ENCODE measurements at regions not wholly inside any gene's neighbourhood (a gene's known extent, or its start where the extent isn't known, plus 50 kb on each side); places are given as distances from the start of the nearest gene placed in this dataset.

DNA sequence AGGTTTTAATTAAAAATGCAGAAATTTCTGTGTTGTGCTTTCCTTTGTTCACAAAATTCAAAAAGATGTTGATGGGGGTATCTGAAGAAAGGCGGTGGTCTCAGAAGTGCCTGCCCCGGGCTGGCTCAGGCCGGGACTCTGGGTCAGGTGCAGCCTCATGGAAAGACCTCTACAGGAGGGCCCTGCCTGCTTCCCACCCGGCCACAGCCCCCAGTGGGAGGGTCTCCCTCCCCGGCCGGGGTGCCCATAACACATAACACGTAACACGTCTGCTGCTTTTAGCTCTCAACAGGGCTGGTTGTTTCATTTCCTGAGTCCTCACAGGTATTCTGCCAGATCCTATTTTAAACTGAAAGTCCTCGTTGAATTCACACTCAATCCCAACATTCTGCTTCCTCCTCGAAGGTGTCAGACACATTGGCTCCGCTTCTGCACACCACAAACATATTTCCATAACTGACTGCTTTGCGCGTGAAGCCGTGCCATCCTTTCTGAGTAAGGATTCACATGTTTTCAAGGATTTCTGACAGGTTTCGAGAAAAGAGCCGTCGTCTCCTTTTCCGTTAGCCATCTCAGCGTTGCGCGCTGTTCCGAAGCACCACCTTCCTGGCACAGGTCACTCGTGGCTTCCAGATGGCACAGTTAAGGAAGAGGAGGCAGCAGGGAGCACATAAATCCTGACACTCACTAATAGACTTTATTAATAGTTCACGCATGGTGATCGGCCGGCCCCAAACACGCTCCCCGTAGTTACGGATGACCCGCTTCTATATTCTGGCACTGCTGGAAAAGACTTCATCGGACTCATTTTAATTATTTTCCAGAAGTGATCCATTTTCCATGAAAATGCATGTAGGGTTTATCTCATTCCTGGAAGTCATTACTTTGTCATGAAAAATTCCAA is 569.3 kb downstream of the BRD1 start:
- DNase-seq (ENCODE audit: low spot score), result no peak

DNA sequence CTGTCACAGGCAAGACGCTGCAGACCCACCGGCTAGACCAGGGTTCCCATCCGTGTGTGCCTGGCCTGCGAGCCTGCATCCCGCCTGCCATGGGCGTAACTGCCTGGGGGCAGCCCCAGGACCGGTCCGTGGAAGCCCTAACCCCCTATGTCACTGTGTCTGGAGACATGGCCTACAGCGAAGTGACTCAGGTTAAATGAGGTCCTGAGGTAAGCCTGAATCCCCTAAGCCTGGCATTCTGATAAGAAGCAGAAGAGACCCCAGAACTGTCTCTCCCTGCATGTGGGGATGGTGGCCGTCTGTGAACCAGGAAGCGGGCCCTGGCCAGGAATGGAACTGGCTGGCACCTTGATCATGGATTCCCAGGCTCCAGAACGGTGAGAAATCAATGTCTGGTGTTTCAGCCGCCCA is 570.1 kb downstream of the BRD1 start:
- no peak for DNase-seq (ENCODE audit: low spot score)

- no peak for DNase-seq (ENCODE audit: low spot score)
Measured at GRCh38 chr22:49255741-49256318, 571.8 kb downstream of the BRD1 start.

GRCh38 chr22:49255154-49255553 is 572.5 kb downstream of the BRD1 start:
- DNase-seq (ENCODE audit: low spot score), result no peak

GRCh38 chr22:49253656-49254055 is 574.0 kb downstream of the BRD1 start:
- no peak for DNase-seq (ENCODE audit: low spot score)

DNA sequence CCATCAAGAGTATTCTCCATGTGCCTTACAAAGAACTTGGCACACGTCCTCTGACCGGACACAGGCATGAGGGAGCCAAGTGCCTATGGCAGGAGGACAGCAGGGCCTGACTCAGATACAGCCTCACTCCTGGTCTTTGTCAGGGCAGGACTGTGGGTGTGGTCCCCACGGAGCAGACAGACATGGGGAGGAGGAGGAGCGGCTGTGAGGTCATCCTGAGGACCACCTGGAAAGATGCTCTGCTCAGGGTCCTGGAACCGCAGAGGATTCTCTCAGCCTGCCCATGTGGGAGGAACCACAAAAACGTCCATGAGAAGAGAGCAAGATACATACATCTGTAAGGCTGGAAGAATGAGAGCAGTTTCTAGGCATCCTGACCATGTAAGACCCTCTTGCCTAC is 576.3 kb downstream of the BRD1 start:
- DNase-seq (ENCODE audit: low spot score), result no peak

DNA sequence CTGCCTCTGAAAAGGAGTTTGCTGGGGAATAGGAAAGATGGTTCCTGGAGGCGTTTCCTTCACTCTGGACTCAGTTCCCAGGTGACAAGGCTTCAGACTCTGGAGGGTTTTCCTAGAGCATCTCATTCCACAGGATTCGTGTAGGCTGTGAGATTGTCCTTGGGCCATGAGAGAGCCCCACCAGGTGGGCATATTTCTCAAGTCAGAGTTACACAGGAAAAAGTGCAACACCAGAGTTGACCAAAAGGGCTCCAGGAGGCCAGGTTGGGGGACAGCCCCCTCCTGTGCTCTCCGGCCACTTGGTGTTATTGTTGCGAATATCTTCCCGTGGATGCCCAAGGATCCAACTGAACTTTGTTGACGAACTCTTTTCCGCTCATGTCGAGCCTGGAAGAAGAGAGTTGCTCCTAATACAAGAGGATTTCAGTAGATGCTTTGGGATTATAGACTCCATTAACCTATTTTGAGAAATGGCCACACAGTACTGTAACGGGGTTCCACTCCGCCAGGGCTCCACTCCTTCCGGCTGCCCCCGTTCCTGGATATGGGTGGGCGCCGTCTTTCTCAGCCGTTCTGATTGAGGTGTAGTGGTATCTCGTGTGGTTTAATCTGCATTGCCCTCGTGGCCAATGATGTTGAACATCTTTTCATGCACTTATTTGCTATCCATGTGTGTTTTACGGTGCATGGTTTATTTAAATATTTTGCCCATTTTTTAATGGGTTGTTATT is 580.3 kb downstream of the BRD1 start:
- DNase-seq (ENCODE audit: low spot score), result no peak

DNA sequence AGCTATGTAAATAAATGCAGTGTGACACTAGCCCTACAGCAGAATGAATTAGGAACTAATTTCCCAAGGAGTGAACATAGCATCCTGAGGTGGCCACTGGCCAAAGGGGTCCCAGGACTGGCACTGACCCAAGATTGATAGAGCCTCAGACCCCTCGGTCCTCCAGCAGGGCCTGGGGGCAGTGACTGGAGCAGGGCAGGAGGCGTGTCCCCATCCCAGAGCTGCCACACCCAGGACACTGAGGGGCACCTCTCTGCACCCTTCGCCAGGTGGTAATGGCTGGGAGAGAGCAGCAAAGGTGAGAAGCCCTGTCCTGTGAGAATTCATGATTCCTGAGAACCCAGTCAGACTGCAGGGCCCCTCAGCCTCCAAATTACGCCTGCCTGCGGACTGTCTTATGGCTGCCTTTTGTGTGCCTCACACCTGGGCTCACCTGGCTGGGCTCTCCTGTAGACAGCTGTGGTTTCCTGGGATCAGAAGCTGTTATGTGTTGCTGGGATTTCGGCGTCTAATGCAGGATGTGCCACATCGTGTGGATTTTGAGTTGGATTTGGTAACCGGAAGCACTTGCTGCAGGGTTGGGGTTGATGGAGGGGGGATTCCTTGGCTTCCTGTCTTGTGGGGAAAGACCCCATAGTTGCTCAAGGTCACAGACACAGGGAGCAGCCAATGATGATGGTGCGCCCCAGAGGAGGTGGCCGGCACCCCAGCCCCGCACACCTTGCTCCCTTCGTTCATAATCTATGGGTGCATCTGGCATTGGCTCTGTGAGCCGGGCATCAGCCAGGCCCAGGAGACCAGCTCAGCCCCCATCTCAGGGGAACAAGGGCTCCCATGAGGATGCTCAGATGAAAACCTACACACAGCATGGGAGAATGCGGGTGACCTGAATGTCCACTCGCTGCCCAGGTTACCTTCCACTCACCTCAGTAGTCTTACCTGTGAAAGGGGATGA is 582.9 kb downstream of the BRD1 start:
- DNase-seq (ENCODE audit: low spot score), result no peak

- no peak for DNase-seq (ENCODE audit: low spot score)
Measured at GRCh38 chr22:49243965-49244364, 583.7 kb downstream of the BRD1 start.

DNA sequence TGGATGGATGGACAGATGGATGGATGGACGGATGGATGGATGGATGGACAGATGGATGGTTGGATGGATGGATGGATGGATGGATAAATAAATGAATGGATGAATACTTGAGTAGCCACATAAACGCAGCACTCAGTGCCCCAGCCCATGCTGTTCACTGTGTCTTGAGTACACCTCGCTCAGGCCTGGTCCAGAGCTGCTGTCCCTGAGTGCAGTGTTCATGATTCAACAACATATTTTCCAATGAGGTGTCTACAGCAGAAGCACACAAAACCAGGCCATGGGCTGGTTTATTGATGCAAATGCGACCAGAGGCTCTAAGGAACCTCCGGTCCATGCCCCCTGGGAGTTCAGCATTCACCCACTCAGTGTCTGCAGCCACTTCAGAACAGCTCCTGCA is 584.3 kb downstream of the BRD1 start:
- no peak for DNase-seq (ENCODE audit: low spot score)

- no peak for DNase-seq (ENCODE audit: low spot score)
Measured at GRCh38 chr22:49242480-49242879, 585.2 kb downstream of the BRD1 start.

GRCh38 chr22:49241174-49241851 is 586.4 kb downstream of the BRD1 start:
- no peak for DNase-seq (ENCODE audit: low spot score)

DNA sequence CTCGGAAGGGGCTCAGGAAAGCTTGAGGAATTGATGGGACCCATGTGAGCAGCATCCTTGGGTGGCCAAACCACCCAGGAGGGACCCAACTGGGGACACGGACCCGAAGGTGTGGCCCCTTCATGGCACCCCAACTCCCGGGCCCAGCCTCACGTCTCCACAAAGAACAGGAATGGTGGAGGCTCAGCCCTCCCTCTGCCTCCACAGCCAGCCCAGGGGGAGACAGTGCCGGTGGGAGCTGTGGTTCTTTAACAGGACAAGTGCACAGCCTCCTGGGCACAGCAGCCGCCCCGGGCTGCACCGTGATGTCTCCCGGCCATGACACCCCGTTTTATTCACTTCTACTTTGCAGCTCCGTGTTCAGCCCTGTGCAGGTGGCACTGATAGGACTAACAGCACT is 587.2 kb downstream of the BRD1 start:
- no peak for DNase-seq (ENCODE audit: low spot score)

- DNase-seq (ENCODE audit: low spot score), result no peak
Measured at GRCh38 chr22:49240016-49240380, 587.7 kb downstream of the BRD1 start.

DNA sequence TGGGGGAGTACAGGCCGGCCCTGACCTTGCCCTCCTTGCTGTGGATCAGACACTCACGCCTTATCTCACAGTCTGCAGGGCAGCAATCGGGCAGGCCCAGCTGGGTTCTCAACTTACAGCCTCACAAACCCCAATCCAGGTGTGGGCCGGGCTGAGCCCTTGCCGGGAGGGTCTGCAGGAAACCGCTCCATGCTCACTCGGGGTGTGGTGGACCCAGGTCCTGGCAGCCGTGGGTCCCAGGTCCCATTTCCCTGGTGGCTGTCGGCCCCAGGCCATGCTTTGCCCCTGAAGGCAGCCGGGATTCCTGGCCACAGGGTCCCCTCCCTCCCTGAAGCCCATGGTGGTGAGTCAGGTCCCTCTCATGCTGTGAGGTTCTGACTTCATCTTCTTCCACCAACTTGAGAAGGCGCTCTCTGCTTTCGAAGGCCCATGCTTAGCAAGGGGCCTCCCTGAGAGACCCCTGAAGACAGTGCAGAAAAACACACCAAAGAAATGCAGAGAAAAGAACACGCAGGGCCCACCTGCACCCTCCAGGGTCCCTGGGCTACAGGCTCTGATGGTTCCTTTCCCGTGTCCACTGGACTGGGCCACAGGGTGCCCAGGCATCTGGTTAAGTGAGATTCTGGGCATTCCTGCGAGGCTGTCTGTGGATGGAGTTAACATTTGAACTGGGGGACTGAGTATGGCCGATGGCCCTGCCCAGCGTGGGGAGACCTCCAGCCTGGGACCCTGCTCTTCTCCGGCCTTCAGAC is 588.2 kb downstream of the BRD1 start:
- DNase-seq (ENCODE audit: low spot score), result no peak

GRCh38 chr22:49238181-49239141 is 589.2 kb downstream of the BRD1 start:
- no peak for DNase-seq (ENCODE audit: low spot score)

DNA sequence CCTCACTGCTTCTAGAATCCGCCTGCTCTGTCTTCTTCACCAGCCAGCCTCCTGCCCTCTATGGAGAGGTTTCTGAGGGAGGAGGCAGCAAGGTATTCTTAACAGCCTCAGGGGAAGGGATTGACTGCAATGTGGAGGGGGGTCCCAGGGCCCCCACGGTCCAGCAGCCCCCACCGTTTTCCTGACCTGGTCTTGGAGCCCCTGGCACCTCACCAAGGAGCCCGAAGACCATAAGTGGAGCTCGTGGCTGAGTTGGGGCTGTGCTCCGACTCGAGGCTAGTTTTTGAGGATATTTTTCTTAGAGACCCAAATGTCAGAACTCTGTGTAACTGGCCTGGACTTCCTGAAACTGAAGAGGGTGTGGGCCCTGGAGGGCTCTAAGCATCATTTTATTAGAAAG is 590.0 kb downstream of the BRD1 start:
- no peak for DNase-seq (ENCODE audit: low spot score)

DNA sequence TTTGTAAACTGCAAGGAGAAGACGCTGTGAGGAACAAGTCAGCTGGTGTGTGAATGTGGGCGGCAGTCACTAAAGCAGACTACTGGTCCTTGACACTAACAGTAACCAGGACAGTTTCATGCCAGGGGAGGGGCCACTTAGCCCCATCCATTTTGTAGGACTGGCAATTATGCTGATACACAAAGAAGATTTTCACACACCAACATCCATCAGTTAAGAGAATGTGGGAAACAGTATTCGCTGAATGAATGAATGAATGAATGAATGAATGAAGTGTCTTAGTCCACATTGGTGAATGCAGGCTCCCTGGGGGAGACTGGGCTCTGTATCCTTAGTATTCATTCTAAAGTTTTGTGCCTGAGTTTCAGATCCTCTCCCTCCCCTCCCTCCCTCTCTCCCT is 590.4 kb downstream of the BRD1 start:
- no peak for DNase-seq (ENCODE audit: low spot score)

GRCh38 chr22:49236541-49237075 is 591.1 kb downstream of the BRD1 start:
- DNase-seq (ENCODE audit: low spot score), result no peak

Data from CD4-positive, alpha-beta T cell treated with Interleukin-2 at 100 ng/mL for 4 hours (primary cell).